ENCODE measurements at regions not wholly inside any gene's neighbourhood (a gene's known extent, or its start where the extent isn't known, plus 50 kb on each side); places are given as distances from the start of the nearest gene placed in this dataset.

DNA sequence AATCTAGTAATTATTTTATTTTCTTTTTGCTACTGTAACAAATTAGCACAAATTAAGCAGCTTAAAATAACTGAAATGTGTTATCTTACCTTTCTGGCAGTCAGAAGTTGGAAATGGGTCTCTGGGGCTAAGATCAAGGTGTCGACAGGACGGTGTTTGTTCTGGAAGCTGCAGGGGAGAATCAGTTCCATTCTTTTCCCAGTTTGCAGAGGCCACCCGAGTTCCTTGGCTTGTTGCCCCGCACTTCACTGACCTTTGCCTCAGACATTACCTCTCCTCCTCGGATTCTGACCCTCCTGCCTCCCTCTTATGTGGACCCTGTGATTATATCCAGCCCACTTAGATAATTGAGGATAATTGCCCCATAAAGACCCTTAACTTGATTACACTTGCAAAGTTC lies 61.0 kb upstream of the MAF start:
- ChIA-PET POLR2A (no interaction called here), CTCF (no interaction called here)
- TF ChIP-seq, protein P1, sequence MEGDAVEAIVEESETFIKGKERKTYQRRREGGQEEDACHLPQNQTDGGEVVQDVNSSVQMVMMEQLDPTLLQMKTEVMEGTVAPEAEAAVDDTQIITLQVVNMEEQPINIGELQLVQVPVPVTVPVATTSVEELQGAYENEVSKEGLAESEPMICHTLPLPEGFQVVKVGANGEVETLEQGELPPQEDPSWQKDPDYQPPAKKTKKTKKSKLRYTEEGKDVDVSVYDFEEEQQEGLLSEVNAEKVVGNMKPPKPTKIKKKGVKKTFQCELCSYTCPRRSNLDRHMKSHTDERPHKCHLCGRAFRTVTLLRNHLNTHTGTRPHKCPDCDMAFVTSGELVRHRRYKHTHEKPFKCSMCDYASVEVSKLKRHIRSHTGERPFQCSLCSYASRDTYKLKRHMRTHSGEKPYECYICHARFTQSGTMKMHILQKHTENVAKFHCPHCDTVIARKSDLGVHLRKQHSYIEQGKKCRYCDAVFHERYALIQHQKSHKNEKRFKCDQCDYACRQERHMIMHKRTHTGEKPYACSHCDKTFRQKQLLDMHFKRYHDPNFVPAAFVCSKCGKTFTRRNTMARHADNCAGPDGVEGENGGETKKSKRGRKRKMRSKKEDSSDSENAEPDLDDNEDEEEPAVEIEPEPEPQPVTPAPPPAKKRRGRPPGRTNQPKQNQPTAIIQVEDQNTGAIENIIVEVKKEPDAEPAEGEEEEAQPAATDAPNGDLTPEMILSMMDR (IDR thresholded peaks at IDR 0.05; ENCODE audit: insufficient read depth, low read length, missing control alignments) = no peak

DNA sequence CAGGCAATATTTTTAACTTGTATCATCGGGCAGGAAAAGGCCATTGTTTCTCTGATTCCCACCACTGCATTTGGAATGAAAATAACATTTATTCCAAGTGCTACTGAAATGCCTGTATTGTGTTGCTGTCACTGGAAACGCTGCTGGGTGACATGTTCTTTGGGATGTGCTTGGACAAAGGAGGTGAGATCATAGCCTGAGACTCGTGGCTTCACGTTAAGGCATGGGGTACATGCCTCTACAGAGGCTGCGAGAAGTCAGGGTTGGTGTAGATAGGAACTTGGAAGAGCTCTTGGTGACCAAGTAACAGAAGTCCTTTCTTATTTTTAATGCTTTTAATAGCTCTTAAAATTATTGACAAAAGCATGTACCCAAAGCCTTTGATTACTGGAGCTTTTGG lies 58.8 kb upstream of the MAF start:
- POLR2A ChIA-PET = no interaction called here
- CTCF ChIA-PET = no interaction called here
- TF ChIP-seq, protein P1 (IDR thresholded peaks at IDR 0.05; ENCODE audit: insufficient read depth, low read length, missing control alignments) = no peak
- H3K4me3 ChIP-seq (ENCODE audit: low read depth, low read length) = no peak overlapping the region
- no peak for DNase-seq (ENCODE audit: low read depth, low spot score)

More for the DNA sequence above, 61.0 kb upstream of the MAF start:
- no peak for DNase-seq (ENCODE audit: low read depth, low spot score)
- H3K4me3 ChIP-seq (ENCODE audit: low read depth, low read length) = no peak overlapping the region

GRCh38 chr16:79658301-79659033 lies 57.9 kb upstream of the MAF start:
- CTCF ChIA-PET = no interaction called here
- no peak overlapping the region for H3K4me3 ChIP-seq (ENCODE audit: low read depth, low read length)
- TF ChIP-seq, protein P1 (IDR thresholded peaks at IDR 0.05; ENCODE audit: insufficient read depth, low read length, missing control alignments) = no peak
- POLR2A ChIA-PET = no interaction called here
- no peak for DNase-seq (ENCODE audit: low read depth, low spot score)

GRCh38 chr16:79656553-79657115 lies 56.1 kb upstream of the MAF start:
- TF ChIP-seq, protein P1 (IDR thresholded peaks at IDR 0.05; ENCODE audit: insufficient read depth, low read length, missing control alignments) = no peak
- DNase-seq (ENCODE audit: low read depth, low spot score) = no peak
- POLR2A ChIA-PET = no interaction called here
- no peak overlapping the region for H3K4me3 ChIP-seq (ENCODE audit: low read depth, low read length)
- CTCF ChIA-PET = no interaction called here

DNA sequence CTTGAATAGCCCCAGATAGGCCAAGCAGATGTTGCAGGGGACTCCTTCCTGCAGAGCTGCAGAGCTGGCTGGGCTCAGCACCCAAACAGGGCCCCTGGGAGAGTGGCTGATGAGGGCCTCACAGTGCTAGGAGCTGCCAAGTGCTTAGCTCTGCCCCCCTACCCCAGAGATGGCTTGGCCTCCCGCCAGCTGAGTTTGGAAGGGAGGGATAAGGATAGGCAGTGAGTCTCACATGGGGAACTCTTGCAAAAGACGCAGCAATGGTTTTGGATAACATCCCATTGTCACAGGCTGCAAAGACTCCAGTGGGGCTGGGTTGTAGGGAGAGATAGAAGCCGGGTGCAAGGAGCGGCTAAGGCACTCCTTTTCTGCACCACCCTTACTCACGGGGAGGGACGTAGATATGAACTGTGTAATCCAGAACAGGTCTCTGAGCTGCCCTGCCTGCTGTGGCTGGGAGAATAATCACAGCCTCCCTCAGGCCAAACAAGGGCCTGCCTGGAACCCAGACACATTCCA lies 52.9 kb upstream of the MAF start:
- no peak for DNase-seq (ENCODE audit: low read depth, low spot score)
- CTCF ChIA-PET = no interaction called here
- no peak overlapping the region for H3K4me3 ChIP-seq (ENCODE audit: low read depth, low read length)
- TF ChIP-seq, protein P1 (IDR thresholded peaks at IDR 0.05; ENCODE audit: insufficient read depth, low read length, missing control alignments) = no peak
- POLR2A ChIA-PET = no interaction called here

GRCh38 chr16:79651363-79651762 lies 50.8 kb upstream of the MAF start:
- ChIA-PET CTCF (no interaction called here), POLR2A (no interaction called here)
- DNase-seq (ENCODE audit: low read depth, low spot score) = no peak
- TF ChIP-seq, protein P1 (IDR thresholded peaks at IDR 0.05; ENCODE audit: insufficient read depth, low read length, missing control alignments) = no peak
- H3K4me3 ChIP-seq (ENCODE audit: low read depth, low read length) = no peak overlapping the region

Data from AG04449 (cell line).